PC-3 (cell line): ENCODE measurements at regions not wholly inside any gene's neighbourhood (a gene's known extent, or its start where the extent isn't known, plus 50 kb on each side); places are given as distances from the start of the nearest gene placed in this dataset.

Source experiments
- EZH2 ChIP-seq: fragments of 300-600 bp; sonication (generic); IDR thresholded peaks from one replicate; pipeline ENCODE4 v1.6.1; 2017; ENCODE audit warnings: antibody characterized with exemption, mild to moderate bottlenecking, low read length; ENCODE audit not compliant: unreplicated experiment
- EZH2phosphoT487 ChIP-seq: fragments of 300-600 bp; sonication (generic); IDR thresholded peaks from 2 replicates; pipeline ENCODE4 v1.6.1; 2018; ENCODE audit warnings: mild to moderate bottlenecking, antibody characterized with exemption, low read length, borderline replicate concordance
- TF ChIP-seq, protein P1 (sequence below): fragments of 300-600 bp; sonication (generic); conservative IDR thresholded peaks from 2 replicates; pipeline ENCODE4 v1.5.1; 2017; ENCODE audit warnings: antibody characterized with exemption, low read depth, mild to moderate bottlenecking, low read length

DNA sequence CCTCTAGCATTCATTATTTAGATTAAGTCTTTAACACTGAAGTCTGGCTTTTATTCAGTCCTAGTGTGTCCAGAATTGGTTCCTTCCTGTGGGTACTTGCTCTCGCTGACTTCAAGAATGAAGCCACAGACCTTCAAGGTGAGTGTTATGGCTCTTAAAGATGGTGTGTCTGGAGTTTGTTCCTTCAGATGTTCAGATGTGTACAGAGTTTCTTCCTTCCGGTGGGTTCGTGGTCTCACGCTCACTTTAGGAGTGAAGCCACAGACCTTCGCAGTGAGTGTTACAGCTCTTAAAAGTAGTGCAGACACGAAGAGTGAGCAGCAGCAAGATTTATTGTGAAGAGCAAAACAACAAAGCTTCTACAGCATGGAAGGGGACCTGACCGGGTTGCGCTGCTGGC lies 860.6 kb downstream of the STIM2 start:
- TF ChIP-seq, protein P1, sequence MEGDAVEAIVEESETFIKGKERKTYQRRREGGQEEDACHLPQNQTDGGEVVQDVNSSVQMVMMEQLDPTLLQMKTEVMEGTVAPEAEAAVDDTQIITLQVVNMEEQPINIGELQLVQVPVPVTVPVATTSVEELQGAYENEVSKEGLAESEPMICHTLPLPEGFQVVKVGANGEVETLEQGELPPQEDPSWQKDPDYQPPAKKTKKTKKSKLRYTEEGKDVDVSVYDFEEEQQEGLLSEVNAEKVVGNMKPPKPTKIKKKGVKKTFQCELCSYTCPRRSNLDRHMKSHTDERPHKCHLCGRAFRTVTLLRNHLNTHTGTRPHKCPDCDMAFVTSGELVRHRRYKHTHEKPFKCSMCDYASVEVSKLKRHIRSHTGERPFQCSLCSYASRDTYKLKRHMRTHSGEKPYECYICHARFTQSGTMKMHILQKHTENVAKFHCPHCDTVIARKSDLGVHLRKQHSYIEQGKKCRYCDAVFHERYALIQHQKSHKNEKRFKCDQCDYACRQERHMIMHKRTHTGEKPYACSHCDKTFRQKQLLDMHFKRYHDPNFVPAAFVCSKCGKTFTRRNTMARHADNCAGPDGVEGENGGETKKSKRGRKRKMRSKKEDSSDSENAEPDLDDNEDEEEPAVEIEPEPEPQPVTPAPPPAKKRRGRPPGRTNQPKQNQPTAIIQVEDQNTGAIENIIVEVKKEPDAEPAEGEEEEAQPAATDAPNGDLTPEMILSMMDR: no peak
- TF ChIP-seq EZH2: no peak
- no peak for TF ChIP-seq EZH2phosphoT487
